SK-N-SH (cell line): ENCODE measurements at regions not wholly inside any gene's neighbourhood (a gene's known extent, or its start where the extent isn't known, plus 50 kb on each side); places are given as distances from the start of the nearest gene placed in this dataset.

Source experiments
- CTCF ChIA-PET: fragments of 300-600, 350-600 bp; formaldehyde crosslinking; extraction: SDS; loops from one replicate; lab custom pipeline; 2021; lab: Yijun Ruan, JAX
- POLR2A ChIA-PET: fragments of 350-600 bp; sonication (Branson Sonifier 250); formaldehyde crosslinking; extraction: SDS; loops from one replicate; lab custom pipeline; 2020; ENCODE audit warnings: antibody characterized with exemption, inconsistent platforms; lab: Yijun Ruan, JAX
- DNase-seq: peaks from one replicate; pipeline ENCODE4 v3.0.0; 2012
- H2AFZ ChIP-seq: fragments of 200-600 bp; sonication (generic); 2 replicates; pipeline ENCODE4 v1.8.1; 2016; ENCODE audit warnings: antibody characterized with exemption, mild to moderate bottlenecking, low read depth
- H3F3A ChIP-seq: fragments of 200-600 bp; sonication (generic); replicated peaks from 2 replicates; pipeline ENCODE3; 2016; ENCODE audit warnings: antibody characterized with exemption, mild to moderate bottlenecking; ENCODE audit not compliant: insufficient read depth
- H3K27ac ChIP-seq, 2 experiments: fragments of 200-500 bp in 1 of 2; fragments of 200-600 bp in 1 of 2; sonication (Bioruptor generic) in 1 of 2; sonication (generic), shearing (Covaris generic) in 1 of 2; 2 replicates each; pipeline versions ENCODE4 v1.5.1 to v1.6.1; 2014 to 2016; ENCODE audit warnings: low read depth in 2 of 2, inconsistent platforms in 1 of 2, low read length in 1 of 2, mild to moderate bottlenecking in 1 of 2, mixed read lengths in 1 of 2
- H3K27me3 ChIP-seq: fragments of 200-600 bp; sonication (generic), shearing (Covaris generic); 2 replicates; pipeline ENCODE4 v1.6.1; 2016; ENCODE audit warnings: mixed run types; ENCODE audit not compliant: insufficient read depth
- H3K36me3 ChIP-seq, 2 experiments: fragments of 200-500 bp in 1 of 2; fragments of 200-600 bp in 1 of 2; sonication (Bioruptor generic) in 1 of 2; sonication (generic) in 1 of 2; replicated peaks in 1 of 2; 2 replicates each; pipeline versions ENCODE3 to v1.5.1; 2014 to 2016; ENCODE audit warnings: low read length in 1 of 2, mild to moderate bottlenecking in 1 of 2; ENCODE audit not compliant: insufficient read depth in 2 of 2, control insufficient read depth in 1 of 2
- H3K4me1 ChIP-seq, 2 experiments: fragments of 200-500 bp in 1 of 2; fragments of 200-600 bp in 1 of 2; sonication (Bioruptor generic) in 1 of 2; sonication (generic), shearing (Covaris generic) in 1 of 2; 2 replicates each; pipeline versions ENCODE4 v1.5.1 to v1.6.1; 2014 to 2016; ENCODE audit warnings: low read depth in 1 of 2, low read length in 1 of 2, mixed run types in 1 of 2; ENCODE audit not compliant: insufficient read depth in 2 of 2, control insufficient read depth in 1 of 2
- H3K4me2 ChIP-seq: fragments of 200-600 bp; sonication (generic), shearing (Covaris generic); 2 replicates; pipeline ENCODE4 v1.6.1; 2017; ENCODE audit warnings: mixed run types
- H3K4me3 ChIP-seq, 2 experiments: fragments of 200-500 bp in 1 of 2; fragments of 200-600 bp in 1 of 2; sonication (Bioruptor generic) in 1 of 2; sonication (generic), shearing (Covaris generic) in 1 of 2; 2 replicates each; pipeline versions ENCODE4 v1.5.1 to v1.8.1; 2014 to 2016; ENCODE audit warnings: low read depth in 2 of 2, inconsistent platforms in 1 of 2, low read length in 1 of 2, mild to moderate bottlenecking in 1 of 2, mixed read lengths in 1 of 2, moderate library complexity in 1 of 2
- H3K79me2 ChIP-seq: fragments of 200-600 bp; sonication (generic); 2 replicates; pipeline ENCODE4 v1.8.1; 2017; ENCODE audit warnings: mild to moderate bottlenecking; ENCODE audit not compliant: insufficient read depth
- H3K9ac ChIP-seq: fragments of 200-600 bp; sonication (generic); 2 replicates; pipeline ENCODE4 v1.6.1; 2017; ENCODE audit warnings: mixed run types
- H3K9me2 ChIP-seq: fragments of 200-600 bp; sonication (generic); 2 replicates; pipeline ENCODE4 v1.6.1; 2017; ENCODE audit warnings: mixed run types
- H3K9me3 ChIP-seq: fragments of 200-600 bp; sonication (generic); 2 replicates; pipeline ENCODE4 v1.6.1; 2017; ENCODE audit warnings: mixed run types, mild to moderate bottlenecking, moderate library complexity
- H4K20me1 ChIP-seq: fragments of 200-600 bp; sonication (generic); 2 replicates; pipeline ENCODE4 v1.6.1; 2017; ENCODE audit warnings: mild to moderate bottlenecking, mixed run types; ENCODE audit not compliant: insufficient read depth
- ELF1 ChIP-seq: IDR thresholded peaks from 2 replicates; pipeline ENCODE4 v1.4.0; 2012
- EP300 ChIP-seq, 2 experiments: IDR thresholded peaks; 2 replicates each; pipeline versions ENCODE4 v1.4.0 to v1.6.1; 2012; ENCODE audit warnings: borderline replicate concordance in 1 of 2, low read depth in 1 of 2, low read length in 1 of 2
- FOSL2 ChIP-seq: IDR thresholded peaks from 2 replicates; pipeline ENCODE4 v1.4.0; 2012; ENCODE audit warnings: low read depth, mild to moderate bottlenecking, moderate library complexity, borderline replicate concordance
- FOXM1 ChIP-seq: IDR thresholded peaks from 2 replicates; pipeline ENCODE4 v1.4.0; 2012; ENCODE audit warnings: low read depth, mild to moderate bottlenecking
- GABPA ChIP-seq: IDR thresholded peaks from 2 replicates; pipeline ENCODE4 v1.4.0; 2012; ENCODE audit warnings: low read depth, mild to moderate bottlenecking
- GATA2 ChIP-seq: sonication (generic); formaldehyde crosslinking; IDR thresholded peaks from 2 replicates; pipeline ENCODE4 v1.5.0; 2020; ENCODE audit warnings: mild to moderate bottlenecking, missing genetic modification reagents
- MEF2A ChIP-seq: IDR thresholded peaks from 2 replicates; pipeline ENCODE4 v1.4.0; 2012; ENCODE audit warnings: low read depth, borderline replicate concordance
- MXI1 ChIP-seq: IDR thresholded peaks from 2 replicates; pipeline ENCODE4 v1.6.1; 2012; ENCODE audit warnings: mild to moderate bottlenecking, low read depth, low read length, improper control_type of control experiment
- NRF1 ChIP-seq: IDR thresholded peaks from 2 replicates; pipeline ENCODE4 v1.6.1; 2012; ENCODE audit warnings: low read depth, mild to moderate bottlenecking, low read length
- POLR2AphosphoS5 ChIP-seq: IDR thresholded peaks from 2 replicates; pipeline ENCODE4 v1.6.1; 2012; ENCODE audit warnings: low read depth, low read length
- RXRA ChIP-seq: IDR thresholded peaks from 2 replicates; pipeline ENCODE4 v1.4.0; 2012; ENCODE audit warnings: low read depth, mild to moderate bottlenecking, borderline replicate concordance
- SIN3A ChIP-seq: IDR thresholded peaks from 2 replicates; pipeline ENCODE4 v1.6.1; 2012; ENCODE audit warnings: low read depth, mild to moderate bottlenecking, low read length, moderate library complexity, borderline replicate concordance
- TAF1 ChIP-seq: IDR thresholded peaks from 2 replicates; pipeline ENCODE4 v1.6.1; 2012; ENCODE audit warnings: low read depth, mild to moderate bottlenecking, low read length, moderate library complexity, borderline replicate concordance
- TEAD4 ChIP-seq: IDR thresholded peaks from 2 replicates; pipeline ENCODE4 v1.4.0; 2012; ENCODE audit warnings: mild to moderate bottlenecking, borderline replicate concordance; ENCODE audit not compliant: insufficient read depth
- YY1 ChIP-seq: IDR thresholded peaks from 2 replicates; pipeline ENCODE4 v1.4.0; 2012; ENCODE audit warnings: low read depth, mild to moderate bottlenecking
- WGBS: methylation state at CpG from one replicate; pipeline ENCODE4 v1.1.6; 2017; ENCODE audit warnings: low lambda C conversion rate; 5-methylcytosine and 5-hydroxymethylcytosine counted together
- TF ChIP-seq, protein P1 (sequence below): fragments of 150-350 bp; IDR thresholded peaks from 2 replicates; pipeline ENCODE4 v1.6.1; 2017; ENCODE audit warnings: antibody characterized with exemption, low read length, low read depth, borderline replicate concordance
- TF ChIP-seq, protein P2 (sequence below): IDR thresholded peaks from 2 replicates; pipeline ENCODE4; 2012
- TF ChIP-seq, protein P3 (sequence below): IDR thresholded peaks from 2 replicates; pipeline ENCODE4 v1.4.0; 2012; ENCODE audit warnings: low read depth, borderline replicate concordance
- TF ChIP-seq, protein P4 (sequence below): IDR thresholded peaks from 2 replicates; pipeline ENCODE4 v1.4.0; 2012; ENCODE audit warnings: low read depth
- TF ChIP-seq, protein P5 (sequence below): IDR thresholded peaks from 2 replicates; pipeline ENCODE4 v1.4.0; 2012; ENCODE audit warnings: low read depth, borderline replicate concordance
- TF ChIP-seq, protein P6 (sequence below): IDR thresholded peaks from 2 replicates; pipeline ENCODE4 v1.6.1; 2012; ENCODE audit warnings: mild to moderate bottlenecking, low read depth, low read length, moderate library complexity

DNA sequence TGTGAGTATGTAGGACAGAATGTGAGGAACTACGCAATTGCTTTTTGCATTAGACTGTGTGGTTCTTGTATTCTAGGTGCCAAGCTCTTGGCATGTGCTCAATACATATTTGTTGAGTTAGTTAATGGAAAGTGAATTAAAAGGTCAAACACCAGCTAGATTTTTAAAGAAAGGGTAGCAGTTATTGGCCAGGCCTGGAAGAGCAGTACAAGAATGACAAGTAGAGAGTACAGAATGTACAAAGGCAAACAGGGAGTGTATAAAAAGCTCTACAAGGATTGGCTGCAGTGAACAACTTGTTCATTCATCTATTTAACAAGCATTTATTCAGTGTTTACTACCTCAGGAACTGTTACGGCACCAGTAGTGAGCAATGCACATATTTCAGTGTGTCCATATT, 854.0 kb upstream of the SEL1L start:
- TF ChIP-seq TEAD4 (no peak), POLR2AphosphoS5 (no peak), SIN3A (no peak), GABPA (no peak), MXI1 (no peak), FOSL2 (no peak), GATA2 (CRISPR knock-in tag) (no peak), RXRA (no peak), TAF1 (no peak), EP300 (IDR thresholded peaks at IDR 0.05; ENCODE audit: borderline replicate concordance in 1 of 2, low read depth in 1 of 2, low read length in 1 of 2) (no peak), MEF2A (no peak), ELF1 (no peak), NRF1 (no peak), FOXM1 (no peak)
- TF ChIP-seq, protein P1, sequence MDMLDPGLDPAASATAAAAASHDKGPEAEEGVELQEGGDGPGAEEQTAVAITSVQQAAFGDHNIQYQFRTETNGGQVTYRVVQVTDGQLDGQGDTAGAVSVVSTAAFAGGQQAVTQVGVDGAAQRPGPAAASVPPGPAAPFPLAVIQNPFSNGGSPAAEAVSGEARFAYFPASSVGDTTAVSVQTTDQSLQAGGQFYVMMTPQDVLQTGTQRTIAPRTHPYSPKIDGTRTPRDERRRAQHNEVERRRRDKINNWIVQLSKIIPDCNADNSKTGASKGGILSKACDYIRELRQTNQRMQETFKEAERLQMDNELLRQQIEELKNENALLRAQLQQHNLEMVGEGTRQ, result no peak
- TF ChIP-seq, protein P2, sequence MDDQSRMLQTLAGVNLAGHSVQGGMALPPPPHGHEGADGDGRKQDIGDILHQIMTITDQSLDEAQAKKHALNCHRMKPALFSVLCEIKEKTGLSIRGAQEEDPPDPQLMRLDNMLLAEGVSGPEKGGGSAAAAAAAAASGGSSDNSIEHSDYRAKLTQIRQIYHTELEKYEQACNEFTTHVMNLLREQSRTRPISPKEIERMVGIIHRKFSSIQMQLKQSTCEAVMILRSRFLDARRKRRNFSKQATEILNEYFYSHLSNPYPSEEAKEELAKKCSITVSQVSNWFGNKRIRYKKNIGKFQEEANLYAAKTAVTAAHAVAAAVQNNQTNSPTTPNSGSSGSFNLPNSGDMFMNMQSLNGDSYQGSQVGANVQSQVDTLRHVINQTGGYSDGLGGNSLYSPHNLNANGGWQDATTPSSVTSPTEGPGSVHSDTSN, result no peak
- TF ChIP-seq, protein P3, sequence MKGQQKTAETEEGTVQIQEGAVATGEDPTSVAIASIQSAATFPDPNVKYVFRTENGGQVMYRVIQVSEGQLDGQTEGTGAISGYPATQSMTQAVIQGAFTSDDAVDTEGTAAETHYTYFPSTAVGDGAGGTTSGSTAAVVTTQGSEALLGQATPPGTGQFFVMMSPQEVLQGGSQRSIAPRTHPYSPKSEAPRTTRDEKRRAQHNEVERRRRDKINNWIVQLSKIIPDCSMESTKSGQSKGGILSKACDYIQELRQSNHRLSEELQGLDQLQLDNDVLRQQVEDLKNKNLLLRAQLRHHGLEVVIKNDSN, result no peak
- TF ChIP-seq, protein P4, sequence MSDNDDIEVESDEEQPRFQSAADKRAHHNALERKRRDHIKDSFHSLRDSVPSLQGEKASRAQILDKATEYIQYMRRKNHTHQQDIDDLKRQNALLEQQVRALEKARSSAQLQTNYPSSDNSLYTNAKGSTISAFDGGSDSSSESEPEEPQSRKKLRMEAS, result no peak
- no peaks in the 10 kb centered on the region for H3K27me3 ChIP-seq
- no peak overlapping the region for H2AFZ ChIP-seq
- no peak overlapping the region for H3K4me3 ChIP-seq
- WGBS, result 6% methylated on average over 2 of the region's 2 CpGs
- no peaks in the 10 kb centered on the region for H3K79me2 ChIP-seq
- no peaks in the 10 kb centered on the region for H3F3A ChIP-seq
- ChIA-PET CTCF (no interaction called here), POLR2A (no interaction called here)
- H3K9me3 ChIP-seq, result 0 out of 2 replicates have a peak, but pooled peaks cover 3% of the 10 kb centered on the region
- H3K27ac ChIP-seq, result no peak overlapping the region
- H3K9me2 ChIP-seq, result no peaks in the 10 kb centered on the region
- no peak overlapping the region for H3K4me2 ChIP-seq
- H3K4me1 ChIP-seq, result no peaks in the 10 kb centered on the region
- H3K36me3 ChIP-seq, result no peaks in the 10 kb centered on the region
- no peaks in the 10 kb centered on the region for H4K20me1 ChIP-seq
- DNase-seq, result no peak
- H3K9ac ChIP-seq, result no peak overlapping the region

DNA sequence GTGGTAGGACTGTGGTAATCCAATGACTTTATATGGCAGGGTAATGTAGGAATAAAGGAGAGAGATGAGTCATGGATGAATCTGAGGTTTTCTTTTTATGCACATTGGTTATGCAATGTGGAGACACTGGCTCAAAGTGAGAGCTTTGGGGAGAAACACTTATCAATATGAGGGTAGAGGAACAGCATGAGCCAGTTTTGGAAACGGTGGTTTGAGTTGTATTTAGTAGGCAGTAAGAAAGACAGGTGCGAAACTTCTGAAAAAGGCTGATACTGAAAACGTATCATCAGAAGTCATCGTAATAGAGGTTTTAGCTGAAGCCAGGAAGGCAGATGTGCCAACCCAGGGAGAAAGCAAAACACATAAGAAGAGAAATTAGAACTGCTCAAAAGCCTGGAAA, 854.8 kb upstream of the SEL1L start:
- H3K9me2 ChIP-seq, result no peaks in the 10 kb centered on the region
- TF ChIP-seq, protein P5, sequence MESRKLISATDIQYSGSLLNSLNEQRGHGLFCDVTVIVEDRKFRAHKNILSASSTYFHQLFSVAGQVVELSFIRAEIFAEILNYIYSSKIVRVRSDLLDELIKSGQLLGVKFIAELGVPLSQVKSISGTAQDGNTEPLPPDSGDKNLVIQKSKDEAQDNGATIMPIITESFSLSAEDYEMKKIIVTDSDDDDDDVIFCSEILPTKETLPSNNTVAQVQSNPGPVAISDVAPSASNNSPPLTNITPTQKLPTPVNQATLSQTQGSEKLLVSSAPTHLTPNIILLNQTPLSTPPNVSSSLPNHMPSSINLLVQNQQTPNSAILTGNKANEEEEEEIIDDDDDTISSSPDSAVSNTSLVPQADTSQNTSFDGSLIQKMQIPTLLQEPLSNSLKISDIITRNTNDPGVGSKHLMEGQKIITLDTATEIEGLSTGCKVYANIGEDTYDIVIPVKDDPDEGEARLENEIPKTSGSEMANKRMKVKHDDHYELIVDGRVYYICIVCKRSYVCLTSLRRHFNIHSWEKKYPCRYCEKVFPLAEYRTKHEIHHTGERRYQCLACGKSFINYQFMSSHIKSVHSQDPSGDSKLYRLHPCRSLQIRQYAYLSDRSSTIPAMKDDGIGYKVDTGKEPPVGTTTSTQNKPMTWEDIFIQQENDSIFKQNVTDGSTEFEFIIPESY, result no peak
- TF ChIP-seq EP300 (IDR thresholded peaks at IDR 0.05; ENCODE audit: borderline replicate concordance in 1 of 2, low read depth in 1 of 2, low read length in 1 of 2) (no peak), YY1 (no peak)
- TF ChIP-seq, protein P6, sequence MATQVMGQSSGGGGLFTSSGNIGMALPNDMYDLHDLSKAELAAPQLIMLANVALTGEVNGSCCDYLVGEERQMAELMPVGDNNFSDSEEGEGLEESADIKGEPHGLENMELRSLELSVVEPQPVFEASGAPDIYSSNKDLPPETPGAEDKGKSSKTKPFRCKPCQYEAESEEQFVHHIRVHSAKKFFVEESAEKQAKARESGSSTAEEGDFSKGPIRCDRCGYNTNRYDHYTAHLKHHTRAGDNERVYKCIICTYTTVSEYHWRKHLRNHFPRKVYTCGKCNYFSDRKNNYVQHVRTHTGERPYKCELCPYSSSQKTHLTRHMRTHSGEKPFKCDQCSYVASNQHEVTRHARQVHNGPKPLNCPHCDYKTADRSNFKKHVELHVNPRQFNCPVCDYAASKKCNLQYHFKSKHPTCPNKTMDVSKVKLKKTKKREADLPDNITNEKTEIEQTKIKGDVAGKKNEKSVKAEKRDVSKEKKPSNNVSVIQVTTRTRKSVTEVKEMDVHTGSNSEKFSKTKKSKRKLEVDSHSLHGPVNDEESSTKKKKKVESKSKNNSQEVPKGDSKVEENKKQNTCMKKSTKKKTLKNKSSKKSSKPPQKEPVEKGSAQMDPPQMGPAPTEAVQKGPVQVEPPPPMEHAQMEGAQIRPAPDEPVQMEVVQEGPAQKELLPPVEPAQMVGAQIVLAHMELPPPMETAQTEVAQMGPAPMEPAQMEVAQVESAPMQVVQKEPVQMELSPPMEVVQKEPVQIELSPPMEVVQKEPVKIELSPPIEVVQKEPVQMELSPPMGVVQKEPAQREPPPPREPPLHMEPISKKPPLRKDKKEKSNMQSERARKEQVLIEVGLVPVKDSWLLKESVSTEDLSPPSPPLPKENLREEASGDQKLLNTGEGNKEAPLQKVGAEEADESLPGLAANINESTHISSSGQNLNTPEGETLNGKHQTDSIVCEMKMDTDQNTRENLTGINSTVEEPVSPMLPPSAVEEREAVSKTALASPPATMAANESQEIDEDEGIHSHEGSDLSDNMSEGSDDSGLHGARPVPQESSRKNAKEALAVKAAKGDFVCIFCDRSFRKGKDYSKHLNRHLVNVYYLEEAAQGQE, result no peak
- H3K27ac ChIP-seq, result no peak overlapping the region
- ChIA-PET POLR2A (no interaction called here), CTCF (no interaction called here)
- H3K9me3 ChIP-seq, result 0 out of 2 replicates have a peak, but pooled peaks cover 3% of the 10 kb centered on the region
- H3K4me2 ChIP-seq, result no peak overlapping the region
- no peak overlapping the region for H2AFZ ChIP-seq
- H3K79me2 ChIP-seq, result no peaks in the 10 kb centered on the region
- no peaks in the 10 kb centered on the region for H3K4me1 ChIP-seq
- H3K27me3 ChIP-seq, result no peaks in the 10 kb centered on the region
- H3K36me3 ChIP-seq, result no peaks in the 10 kb centered on the region
- WGBS, result 12% methylated on average over 4 of the region's 4 CpGs
- no peak overlapping the region for H3K4me3 ChIP-seq
- no peaks in the 10 kb centered on the region for H4K20me1 ChIP-seq
- H3F3A ChIP-seq, result no peaks in the 10 kb centered on the region
- no peak overlapping the region for H3K9ac ChIP-seq
- DNase-seq, result no peak
